NB4 (cell line): ENCODE measurements at regions not wholly inside any gene's neighbourhood (a gene's known extent, or its start where the extent isn't known, plus 50 kb on each side); places are given as distances from the start of the nearest gene placed in this dataset.

Experiments used
- DNase-seq: peaks from one replicate; pipeline ENCODE4 v3.0.0; 2010; ENCODE audit warnings: low read depth
- H3K4me3 ChIP-seq: one replicate; pipeline ENCODE4 v1.5.1; 2011; ENCODE audit warnings: mild to moderate bottlenecking, low read depth, low read length, moderate library complexity
- CTCF ChIP-seq: IDR thresholded peaks from one replicate; pipeline ENCODE4 v1.5.1; 2012; ENCODE audit warnings: low read depth, low read length
- MAX ChIP-seq: IDR thresholded peaks from 2 replicates; pipeline ENCODE4 v1.6.1; 2011; ENCODE audit warnings: low read depth, low read length
- MYC ChIP-seq: IDR thresholded peaks from 2 replicates; pipeline ENCODE4 v1.6.1; 2011; ENCODE audit warnings: low read depth, low read length
- POLR2A ChIP-seq: IDR thresholded peaks from 2 replicates; pipeline ENCODE4 v1.6.1; 2011; ENCODE audit warnings: mild to moderate bottlenecking; ENCODE audit not compliant: insufficient read length; ENCODE audit errors: extremely low read depth

- no peak overlapping the region for H3K4me3 ChIP-seq
- DNase-seq: no peak
- no peak for TF ChIP-seq CTCF
- TF ChIP-seq MYC: no peak
- no peak for TF ChIP-seq POLR2A
- no peak for TF ChIP-seq MAX
Observed at GRCh38 chr6:50461696-50462095, 251.6 kb upstream of the TFAP2D start.

GRCh38 chr6:50463931-50464330 is 249.4 kb upstream of the TFAP2D start:
- TF ChIP-seq CTCF: no peak
- no peak for TF ChIP-seq POLR2A
- TF ChIP-seq MYC: no peak
- no peak for TF ChIP-seq MAX
- no peak for DNase-seq

GRCh38 chr6:50467931-50468330 is 245.4 kb upstream of the TFAP2D start:
- DNase-seq: no peak
- no peak overlapping the region for H3K4me3 ChIP-seq
- no peak for TF ChIP-seq MYC
- no peak for TF ChIP-seq MAX
- TF ChIP-seq POLR2A: no peak
- no peak for TF ChIP-seq CTCF

More at GRCh38 chr6:50463931-50464330, 249.4 kb upstream of the TFAP2D start:
- no peak overlapping the region for H3K4me3 ChIP-seq

GRCh38 chr6:50471041-50471440 is 242.3 kb upstream of the TFAP2D start:
- H3K4me3 ChIP-seq: no peak overlapping the region
- TF ChIP-seq POLR2A: no peak
- no peak for TF ChIP-seq MAX
- no peak for TF ChIP-seq MYC
- TF ChIP-seq CTCF: no peak
- no peak for DNase-seq

- TF ChIP-seq POLR2A (no peak), MAX (no peak), MYC (no peak), CTCF (no peak)
- DNase-seq: no peak
- no peak overlapping the region for H3K4me3 ChIP-seq
Observed at GRCh38 chr6:50510361-50510760, 203.0 kb upstream of the TFAP2D start.
